ENCODE measurements at regions not wholly inside any gene's neighbourhood (a gene's known extent, or its start where the extent isn't known, plus 50 kb on each side); places are given as distances from the start of the nearest gene placed in this dataset.

GRCh38 chr1:112057736-112058135 is 68.3 kb upstream of the KCND3 start:
- no peak overlapping the region for H3K4me3 ChIP-seq (ENCODE audit: low read depth, low read length)
- TF ChIP-seq CTCF (IDR thresholded peaks at IDR 0.05; ENCODE audit: low read depth, low read length, missing control alignments) = no peak
- no peak for DNase-seq (ENCODE audit: low read depth)

GRCh38 chr1:112058815-112059450 is 69.5 kb upstream of the KCND3 start:
- no peak for TF ChIP-seq CTCF (IDR thresholded peaks at IDR 0.05; ENCODE audit: low read depth, low read length, missing control alignments)
- H3K4me3 ChIP-seq (ENCODE audit: low read depth, low read length) = no peak overlapping the region
- DNase-seq (ENCODE audit: low read depth) = no peak

- H3K4me3 ChIP-seq (ENCODE audit: low read depth, low read length) = no peak overlapping the region
- DNase-seq (ENCODE audit: low read depth) = no peak
- TF ChIP-seq CTCF (IDR thresholded peaks at IDR 0.05; ENCODE audit: low read depth, low read length, missing control alignments) = no peak
Measured at GRCh38 chr1:112059679-112060078, 70.2 kb upstream of the KCND3 start.

GRCh38 chr1:112060261-112060660 is 70.8 kb upstream of the KCND3 start:
- TF ChIP-seq CTCF (IDR thresholded peaks at IDR 0.05; ENCODE audit: low read depth, low read length, missing control alignments) = no peak
- H3K4me3 ChIP-seq (ENCODE audit: low read depth, low read length) = no peak overlapping the region
- DNase-seq (ENCODE audit: low read depth) = no peak

- no peak for DNase-seq (ENCODE audit: low read depth)
- no peak overlapping the region for H3K4me3 ChIP-seq (ENCODE audit: low read depth, low read length)
- TF ChIP-seq CTCF (IDR thresholded peaks at IDR 0.05; ENCODE audit: low read depth, low read length, missing control alignments) = no peak
Measured at GRCh38 chr1:112061056-112061455, 71.6 kb upstream of the KCND3 start.

- no peak for DNase-seq (ENCODE audit: low read depth)
- no peak for TF ChIP-seq CTCF (IDR thresholded peaks at IDR 0.05; ENCODE audit: low read depth, low read length, missing control alignments)
- no peak overlapping the region for H3K4me3 ChIP-seq (ENCODE audit: low read depth, low read length)
Measured at GRCh38 chr1:112061901-112062320, 72.4 kb upstream of the KCND3 start.
